Adrenal gland (tissue), 5 donors: ENCODE measurements at regions not wholly inside any gene's neighbourhood (a gene's known extent, or its start where the extent isn't known, plus 50 kb on each side); places are given as distances from the start of the nearest gene placed in this dataset.

Experiments
- CTCF ChIP-seq, 6 experiments: fragments of 450-650 bp in 4 of 6; fragments of 200-600 bp in 2 of 6; sonication (generic) in 1 of 6; IDR thresholded peaks; 1 replicate in 5 of 6; 2 replicates in 1 of 6; pipeline versions ENCODE4 v1.5.1 to v1.8.0; 2016 to 2021; ENCODE audit warnings: antibody characterized with exemption in 6 of 6, mild to moderate bottlenecking in 2 of 6, moderate library complexity in 1 of 6
- POLR2A ChIP-seq, 2 donors: fragments of 450-650 bp; IDR thresholded peaks; one replicate each; pipeline ENCODE4 v1.6.1; 2017; ENCODE audit warnings: antibody characterized with exemption in 2 of 2, mild to moderate bottlenecking in 2 of 2, moderate library complexity in 1 of 2
- donor health status: DM: no; HTN: no; CAD: no.

- no peak for TF ChIP-seq CTCF (IDR thresholded peaks at IDR 0.05)
- no peak for TF ChIP-seq POLR2A (IDR thresholded peaks at IDR 0.05)
Measured at GRCh38 chr1:95753382-95754016, 519.5 kb downstream of the RWDD3 start.
